Mammary epithelial cell (primary cell): ENCODE measurements at regions not wholly inside any gene's neighbourhood (a gene's known extent, or its start where the extent isn't known, plus 50 kb on each side); places are given as distances from the start of the nearest gene placed in this dataset.

Experiments used
- EZH2 ChIP-seq: IDR thresholded peaks from 2 replicates; pipeline ENCODE4 v1.6.1; 2012; ENCODE audit warnings: low read length, inconsistent platforms, borderline replicate concordance
- TF ChIP-seq, protein P1 (sequence below), 2 donors: IDR thresholded peaks in 1 of 2; conservative IDR thresholded peaks in 1 of 2; 2 replicates each; pipeline ENCODE4 v1.5.1; 2011 to 2012; ENCODE audit warnings: inconsistent platforms in 2 of 2, low read length in 2 of 2, mild to moderate bottlenecking in 2 of 2, control low read depth in 1 of 2, low read depth in 1 of 2; ENCODE audit not compliant: insufficient read depth in 1 of 2; ENCODE audit errors: extremely low read depth in 1 of 2

DNA sequence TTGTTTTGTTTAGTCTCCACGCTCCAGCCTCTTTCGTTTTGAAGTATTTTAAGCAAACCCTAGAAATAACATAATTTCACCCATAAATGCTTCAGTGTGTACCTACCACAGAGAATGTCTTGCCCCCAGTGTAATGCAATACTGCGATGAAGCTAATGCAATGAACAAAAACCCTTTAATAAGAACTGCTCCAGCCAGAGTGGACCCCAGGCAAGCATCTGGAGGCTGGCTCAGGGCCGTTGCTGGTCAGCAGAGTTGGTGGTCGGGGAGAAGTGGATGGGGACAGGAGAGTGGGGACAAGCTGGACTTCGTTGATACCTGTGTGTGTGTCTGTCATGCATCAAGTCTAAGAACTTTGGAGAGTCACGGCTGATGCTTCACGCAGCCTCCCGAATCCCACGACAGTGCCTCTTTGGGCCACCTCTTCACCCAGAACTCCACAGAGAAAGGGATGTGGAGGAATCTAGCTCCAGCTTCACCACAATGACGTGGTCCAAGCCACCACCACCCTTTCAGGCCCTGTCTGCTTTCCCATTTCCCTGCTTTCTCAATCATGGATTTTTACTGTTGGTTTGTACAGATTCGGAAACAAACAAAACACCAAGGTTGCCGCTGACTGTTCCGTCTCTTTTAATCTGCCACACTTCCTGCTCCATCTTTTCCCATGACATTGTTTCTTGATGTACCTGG lies 108.6 kb upstream of the ERRFI1 start:
- TF ChIP-seq, protein P1, sequence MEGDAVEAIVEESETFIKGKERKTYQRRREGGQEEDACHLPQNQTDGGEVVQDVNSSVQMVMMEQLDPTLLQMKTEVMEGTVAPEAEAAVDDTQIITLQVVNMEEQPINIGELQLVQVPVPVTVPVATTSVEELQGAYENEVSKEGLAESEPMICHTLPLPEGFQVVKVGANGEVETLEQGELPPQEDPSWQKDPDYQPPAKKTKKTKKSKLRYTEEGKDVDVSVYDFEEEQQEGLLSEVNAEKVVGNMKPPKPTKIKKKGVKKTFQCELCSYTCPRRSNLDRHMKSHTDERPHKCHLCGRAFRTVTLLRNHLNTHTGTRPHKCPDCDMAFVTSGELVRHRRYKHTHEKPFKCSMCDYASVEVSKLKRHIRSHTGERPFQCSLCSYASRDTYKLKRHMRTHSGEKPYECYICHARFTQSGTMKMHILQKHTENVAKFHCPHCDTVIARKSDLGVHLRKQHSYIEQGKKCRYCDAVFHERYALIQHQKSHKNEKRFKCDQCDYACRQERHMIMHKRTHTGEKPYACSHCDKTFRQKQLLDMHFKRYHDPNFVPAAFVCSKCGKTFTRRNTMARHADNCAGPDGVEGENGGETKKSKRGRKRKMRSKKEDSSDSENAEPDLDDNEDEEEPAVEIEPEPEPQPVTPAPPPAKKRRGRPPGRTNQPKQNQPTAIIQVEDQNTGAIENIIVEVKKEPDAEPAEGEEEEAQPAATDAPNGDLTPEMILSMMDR (conservative IDR thresholded peaks at IDR 0.05 in 1 of 2, IDR thresholded peaks at IDR 0.05 in 1 of 2; ENCODE audit: extremely low read depth in 1 of 2, insufficient read depth in 1 of 2, low read depth in 1 of 2, low read length in 2 of 2): no peak
- no peak for TF ChIP-seq EZH2
